Loucy (cell line): ENCODE measurements at regions not wholly inside any gene's neighbourhood (a gene's known extent, or its start where the extent isn't known, plus 50 kb on each side); places are given as distances from the start of the nearest gene placed in this dataset.
"Not testable (repeated sequence)": the region's sequence is repeated elsewhere in the genome, so short reads cannot be mapped to it uniquely, and the experiment has no call there.

Experiments used
- EZH2phosphoT487 ChIP-seq: fragments of 200-600 bp; IDR thresholded peaks from 2 replicates; pipeline ENCODE4 v1.6.1; 2018; ENCODE audit warnings: antibody characterized with exemption, mild to moderate bottlenecking, moderate library complexity, borderline replicate concordance
- TF ChIP-seq, protein P1 (sequence below): fragments of 200-600 bp; sonication (generic); conservative IDR thresholded peaks from 2 replicates; pipeline ENCODE4 v1.5.1; 2014; ENCODE audit warnings: mild to moderate bottlenecking, antibody characterized with exemption, low read length

DNA sequence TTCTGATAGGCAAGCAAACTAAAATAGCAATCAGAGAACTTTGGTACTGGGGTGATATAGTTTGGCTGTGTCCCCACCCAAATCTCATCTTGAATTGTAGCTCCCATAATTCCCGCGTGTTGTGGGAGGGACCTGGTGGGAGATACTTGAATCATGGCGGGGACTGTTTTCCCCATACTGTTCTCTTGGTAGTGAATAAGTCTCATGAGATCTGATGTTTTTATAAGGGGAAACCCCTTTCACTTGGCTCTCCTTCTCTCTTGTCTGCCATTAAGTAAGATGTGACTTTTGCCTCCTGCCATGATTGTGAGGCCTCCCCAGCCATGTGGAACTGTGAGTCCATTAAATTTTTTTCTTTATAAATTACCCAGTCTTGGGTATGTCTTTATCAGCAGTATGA lies 62.6 kb upstream of the C1orf53 start:
- TF ChIP-seq, protein P1, sequence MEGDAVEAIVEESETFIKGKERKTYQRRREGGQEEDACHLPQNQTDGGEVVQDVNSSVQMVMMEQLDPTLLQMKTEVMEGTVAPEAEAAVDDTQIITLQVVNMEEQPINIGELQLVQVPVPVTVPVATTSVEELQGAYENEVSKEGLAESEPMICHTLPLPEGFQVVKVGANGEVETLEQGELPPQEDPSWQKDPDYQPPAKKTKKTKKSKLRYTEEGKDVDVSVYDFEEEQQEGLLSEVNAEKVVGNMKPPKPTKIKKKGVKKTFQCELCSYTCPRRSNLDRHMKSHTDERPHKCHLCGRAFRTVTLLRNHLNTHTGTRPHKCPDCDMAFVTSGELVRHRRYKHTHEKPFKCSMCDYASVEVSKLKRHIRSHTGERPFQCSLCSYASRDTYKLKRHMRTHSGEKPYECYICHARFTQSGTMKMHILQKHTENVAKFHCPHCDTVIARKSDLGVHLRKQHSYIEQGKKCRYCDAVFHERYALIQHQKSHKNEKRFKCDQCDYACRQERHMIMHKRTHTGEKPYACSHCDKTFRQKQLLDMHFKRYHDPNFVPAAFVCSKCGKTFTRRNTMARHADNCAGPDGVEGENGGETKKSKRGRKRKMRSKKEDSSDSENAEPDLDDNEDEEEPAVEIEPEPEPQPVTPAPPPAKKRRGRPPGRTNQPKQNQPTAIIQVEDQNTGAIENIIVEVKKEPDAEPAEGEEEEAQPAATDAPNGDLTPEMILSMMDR: not testable (repeated sequence)
- not testable (repeated sequence) for TF ChIP-seq EZH2phosphoT487
